ENCODE measurements at regions not wholly inside any gene's neighbourhood (a gene's known extent, or its start where the extent isn't known, plus 50 kb on each side); places are given as distances from the start of the nearest gene placed in this dataset.

- TF ChIP-seq POLR2A (IDR thresholded peaks at IDR 0.05; ENCODE audit: low read depth, low read length) (no peak), TAF1 (IDR thresholded peaks at IDR 0.05; ENCODE audit: borderline replicate concordance, low read depth, low read length) (no peak)
Measured at GRCh38 chr18:34084635-34085034, 140.1 kb downstream of the NOL4 start.
